Sigmoid colon (tissue), 6 donors: ENCODE measurements at regions not wholly inside any gene's neighbourhood (a gene's known extent, or its start where the extent isn't known, plus 50 kb on each side); places are given as distances from the start of the nearest gene placed in this dataset.

Experiments used
- DNase-seq: peaks from one replicate; pipeline ENCODE4 v3.0.0-alpha.2; 2019
- H3K27ac ChIP-seq, 4 donors: fragments of 200-600 bp; sonication (generic); one replicate each; pipeline ENCODE4 v1.5.1; 2016 to 2019; ENCODE audit warnings: mild to moderate bottlenecking in 1 of 4
- H3K27me3 ChIP-seq, 3 donors: fragments of 200-600 bp; sonication (generic); one replicate each; pipeline ENCODE4 v1.5.1; 2019; ENCODE audit warnings: mild to moderate bottlenecking in 1 of 3
- H3K36me3 ChIP-seq, 4 donors: fragments of 200-600 bp; sonication (generic); one replicate each; pipeline ENCODE4 v1.5.1; 2016 to 2019
- H3K4me1 ChIP-seq, 4 donors: fragments of 200-600 bp; sonication (generic); one replicate each; pipeline ENCODE4 v1.5.1; 2017 to 2019
- H3K4me3 ChIP-seq, 4 donors: fragments of 200-600 bp; sonication (generic); one replicate each; pipeline ENCODE4 v1.5.1; 2017 to 2019; ENCODE audit warnings: mild to moderate bottlenecking in 2 of 4, moderate library complexity in 1 of 4
- H3K9me3 ChIP-seq, 4 donors: fragments of 200-600 bp in 3 of 4; sonication (generic) in 3 of 4; one replicate each; pipeline versions ENCODE4 v1.5.1 to v1.6.1; 2013 to 2019
- CTCF ChIP-seq, 4 experiments: fragments of 450-650 bp in 3 of 4; fragments of 200-600 bp in 1 of 4; IDR thresholded peaks; one replicate each; pipeline ENCODE4 v1.5.1; 2016 to 2019; ENCODE audit warnings: antibody characterized with exemption in 4 of 4, mild to moderate bottlenecking in 3 of 4, moderate library complexity in 2 of 4
- EP300 ChIP-seq, 4 donors: sonication (generic); formaldehyde crosslinking; IDR thresholded peaks; one replicate each; pipeline ENCODE4 v1.6.1; 2017; ENCODE audit warnings: antibody characterized with exemption in 4 of 4
- POLR2A ChIP-seq, 2 donors: fragments of 450-650 bp; IDR thresholded peaks; one replicate each; pipeline ENCODE4 v1.6.1; 2016; ENCODE audit warnings: antibody characterized with exemption in 2 of 2, mild to moderate bottlenecking in 2 of 2, moderate library complexity in 2 of 2
- POLR2AphosphoS5 ChIP-seq, 4 donors: sonication (generic); formaldehyde crosslinking; IDR thresholded peaks; one replicate each; pipeline ENCODE4 v1.6.1; 2017; ENCODE audit warnings: antibody characterized with exemption in 4 of 4
- WGBS, 2 donors: extraction: QIAGEN DNeasy Blood & Tissue Kit; methylation state at CpG; one replicate each; pipeline ENCODE4 v1.1.7; 2013; 5-methylcytosine and 5-hydroxymethylcytosine counted together
- intact Hi-C: fragments of 100-400 bp; cut with DNase I; formaldehyde crosslinking; loops from one replicate; pipeline ENCODE4 v1.15.1; 2023
- donor health status: healthy with polysubstance abuse.
- donor health status: healthy.

GRCh38 chr12:41932470-41932991, 212.1 kb downstream of the GXYLT1 start:
- no peaks in the 10 kb centered on the region for H3K27me3 ChIP-seq
- DNase-seq, result peak; percentile 72
- H3K36me3 ChIP-seq, result no peaks in the 10 kb centered on the region
- TF ChIP-seq POLR2A (IDR thresholded peaks at IDR 0.05) (no peak), CTCF (IDR thresholded peaks at IDR 0.05) (no peak), EP300 (IDR thresholded peaks at IDR 0.05) (no peak), POLR2AphosphoS5 (IDR thresholded peaks at IDR 0.05) (no peak)
- intact Hi-C loops, result no loop called here
- H3K27ac ChIP-seq, result peak overlapping the region in 2 of 4 donors; percentile 40 to 52
- H3K4me1 ChIP-seq, result peaks cover 0 to 7% (median 0%) of the 10 kb centered on the region in 4 donors
- H3K4me3 ChIP-seq, result peak overlapping the region; percentile 19 to 57 (median 50)
- H3K9me3 ChIP-seq, result no peaks in the 10 kb centered on the region
- 1% methylated on average over 35 of the region's 35 CpGs for WGBS, 2 donors

- H3K27ac ChIP-seq, result no peak overlapping the region
- DNase-seq, result no peak
- H3K27me3 ChIP-seq, result no peaks in the 10 kb centered on the region
- H3K9me3 ChIP-seq, result no peaks in the 10 kb centered on the region
- 34 to 46% methylated on average over 7 of the region's 7 CpGs for WGBS, 2 donors
- TF ChIP-seq EP300 (IDR thresholded peaks at IDR 0.05) (no peak), CTCF (IDR thresholded peaks at IDR 0.05) (no peak), POLR2AphosphoS5 (IDR thresholded peaks at IDR 0.05) (no peak), POLR2A (IDR thresholded peaks at IDR 0.05) (no peak)
- H3K4me1 ChIP-seq, result peaks cover 0 to 7% (median 0%) of the 10 kb centered on the region in 4 donors
- H3K36me3 ChIP-seq, result no peaks in the 10 kb centered on the region
- H3K4me3 ChIP-seq, result peak overlapping the region in 1 of 4 donors; percentile 10
- intact Hi-C loops, result no loop called here
Observed at GRCh38 chr12:41930866-41931437, 213.7 kb downstream of the GXYLT1 start.

DNA sequence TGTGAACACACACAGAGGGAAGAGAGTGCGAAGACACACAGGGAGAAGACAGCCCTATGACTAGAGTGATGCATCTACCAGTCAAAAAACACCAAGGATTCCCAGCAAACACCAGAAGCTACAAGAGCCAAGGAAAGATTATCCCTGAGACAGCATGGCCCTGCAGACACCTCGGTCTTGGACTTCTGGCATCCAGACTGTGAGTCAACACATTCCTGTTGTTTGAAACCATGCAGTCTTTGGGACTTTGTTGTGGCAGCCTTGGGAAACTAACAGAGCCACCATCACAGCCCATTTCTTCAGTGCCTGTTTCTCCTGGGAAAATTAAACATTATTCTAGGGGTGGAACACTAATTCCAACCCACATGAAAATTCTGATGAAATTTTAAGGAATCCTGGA, 220.6 kb downstream of the GXYLT1 start:
- intact Hi-C loops, result no loop called here
- WGBS, 2 donors, result 84% methylated on average over 2 of the region's 2 CpGs
- H3K27ac ChIP-seq, result no peak overlapping the region

GRCh38 chr12:41923351-41923750, 221.3 kb downstream of the GXYLT1 start:
- TF ChIP-seq POLR2A (IDR thresholded peaks at IDR 0.05), result no peak
- DNase-seq, result no peak
- H3K27me3 ChIP-seq, result no peaks in the 10 kb centered on the region
- peaks cover 0 to 2% (median under 1%) of the 10 kb centered on the region in 4 donors for H3K4me1 ChIP-seq
- no peak overlapping the region for H3K4me3 ChIP-seq
- no peaks in the 10 kb centered on the region for H3K36me3 ChIP-seq
- 85 to 94% methylated on average over 2 of the region's 2 CpGs for WGBS, 2 donors
- H3K9me3 ChIP-seq, result peaks cover 0 to 4% (median 0%) of the 10 kb centered on the region in 4 donors
- intact Hi-C loops, result no loop called here
- no peak overlapping the region for H3K27ac ChIP-seq

More for the DNA sequence above, 220.6 kb downstream of the GXYLT1 start:
- no peak for TF ChIP-seq POLR2AphosphoS5 (IDR thresholded peaks at IDR 0.05)
- TF ChIP-seq EP300 (IDR thresholded peaks at IDR 0.05), result no peak
- TF ChIP-seq CTCF (IDR thresholded peaks at IDR 0.05), result no peak
- no peak for TF ChIP-seq POLR2A (IDR thresholded peaks at IDR 0.05)
- no peak for DNase-seq
- no peaks in the 10 kb centered on the region for H3K4me1 ChIP-seq
- peaks cover 0 to 4% (median 0%) of the 10 kb centered on the region in 4 donors for H3K9me3 ChIP-seq
- no peaks in the 10 kb centered on the region for H3K36me3 ChIP-seq
- H3K27me3 ChIP-seq, result no peaks in the 10 kb centered on the region
- H3K4me3 ChIP-seq, result no peak overlapping the region

DNA sequence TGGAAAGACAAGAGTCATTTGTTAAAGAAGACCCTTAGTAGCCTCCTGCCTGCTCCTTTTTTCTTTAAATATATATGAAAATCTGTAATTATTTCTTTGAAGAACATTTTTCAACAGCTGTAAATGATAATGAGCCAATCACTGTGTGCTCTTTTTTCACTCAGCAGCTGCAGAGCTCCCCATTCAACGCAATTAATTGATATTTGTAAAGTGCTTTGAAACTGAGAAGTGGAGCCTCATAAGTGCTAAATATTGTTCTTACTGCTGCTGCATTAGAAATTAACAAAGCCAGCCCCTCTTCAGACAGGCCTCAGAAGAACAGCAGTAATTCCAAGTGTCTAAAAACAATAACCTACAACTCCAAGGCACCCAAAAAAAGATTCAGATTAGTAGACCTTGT, 224.3 kb downstream of the GXYLT1 start:
- H3K9me3 ChIP-seq, result peaks cover 0 to 4% (median 0%) of the 10 kb centered on the region in 4 donors
- TF ChIP-seq POLR2A (IDR thresholded peaks at IDR 0.05) (no peak), CTCF (IDR thresholded peaks at IDR 0.05) (no peak), EP300 (IDR thresholded peaks at IDR 0.05) (no peak), POLR2AphosphoS5 (IDR thresholded peaks at IDR 0.05) (no peak)
- WGBS, 2 donors, result 53 to 81% methylated on average over 1 of the region's 1 CpG

More for the DNA sequence above, 224.3 kb downstream of the GXYLT1 start:
- Histone ChIP-seq H3K4me3 (no peak overlapping the region), H3K27me3 (no peaks in the 10 kb centered on the region), H3K4me1 (peaks cover 0 to 7% (median 4%) of the 10 kb centered on the region in 4 donors), H3K36me3 (no peaks in the 10 kb centered on the region), H3K27ac (no peak overlapping the region)
- intact Hi-C loops, result no loop called here
- no peak for DNase-seq
